SK-N-SH (cell line): ENCODE measurements at regions not wholly inside any gene's neighbourhood (a gene's known extent, or its start where the extent isn't known, plus 50 kb on each side); places are given as distances from the start of the nearest gene placed in this dataset.
A peak's percentile ranks its signal among the peaks of the same experiment; 100 is the strongest.

Source experiments
- CTCF ChIA-PET: fragments of 300-600, 350-600 bp; formaldehyde crosslinking; extraction: SDS; loops from one replicate; lab custom pipeline; 2021; lab: Yijun Ruan, JAX
- POLR2A ChIA-PET: fragments of 350-600 bp; sonication (Branson Sonifier 250); formaldehyde crosslinking; extraction: SDS; loops from one replicate; lab custom pipeline; 2020; ENCODE audit warnings: antibody characterized with exemption, inconsistent platforms; lab: Yijun Ruan, JAX
- DNase-seq: peaks from one replicate; pipeline ENCODE4 v3.0.0; 2012
- H2AFZ ChIP-seq: fragments of 200-600 bp; sonication (generic); 2 replicates; pipeline ENCODE4 v1.8.1; 2016; ENCODE audit warnings: antibody characterized with exemption, mild to moderate bottlenecking, low read depth
- H3F3A ChIP-seq: fragments of 200-600 bp; sonication (generic); replicated peaks from 2 replicates; pipeline ENCODE3; 2016; ENCODE audit warnings: antibody characterized with exemption, mild to moderate bottlenecking; ENCODE audit not compliant: insufficient read depth
- H3K27ac ChIP-seq, 2 experiments: fragments of 200-500 bp in 1 of 2; fragments of 200-600 bp in 1 of 2; sonication (Bioruptor generic) in 1 of 2; sonication (generic), shearing (Covaris generic) in 1 of 2; 2 replicates each; pipeline versions ENCODE4 v1.5.1 to v1.6.1; 2014 to 2016; ENCODE audit warnings: low read depth in 2 of 2, inconsistent platforms in 1 of 2, low read length in 1 of 2, mild to moderate bottlenecking in 1 of 2, mixed read lengths in 1 of 2
- H3K27me3 ChIP-seq: fragments of 200-600 bp; sonication (generic), shearing (Covaris generic); 2 replicates; pipeline ENCODE4 v1.6.1; 2016; ENCODE audit warnings: mixed run types; ENCODE audit not compliant: insufficient read depth
- H3K36me3 ChIP-seq, 2 experiments: fragments of 200-500 bp in 1 of 2; fragments of 200-600 bp in 1 of 2; sonication (Bioruptor generic) in 1 of 2; sonication (generic) in 1 of 2; replicated peaks in 1 of 2; 2 replicates each; pipeline versions ENCODE3 to v1.5.1; 2014 to 2016; ENCODE audit warnings: low read length in 1 of 2, mild to moderate bottlenecking in 1 of 2; ENCODE audit not compliant: insufficient read depth in 2 of 2, control insufficient read depth in 1 of 2
- H3K4me1 ChIP-seq, 2 experiments: fragments of 200-500 bp in 1 of 2; fragments of 200-600 bp in 1 of 2; sonication (Bioruptor generic) in 1 of 2; sonication (generic), shearing (Covaris generic) in 1 of 2; 2 replicates each; pipeline versions ENCODE4 v1.5.1 to v1.6.1; 2014 to 2016; ENCODE audit warnings: low read depth in 1 of 2, low read length in 1 of 2, mixed run types in 1 of 2; ENCODE audit not compliant: insufficient read depth in 2 of 2, control insufficient read depth in 1 of 2
- H3K4me2 ChIP-seq: fragments of 200-600 bp; sonication (generic), shearing (Covaris generic); 2 replicates; pipeline ENCODE4 v1.6.1; 2017; ENCODE audit warnings: mixed run types
- H3K4me3 ChIP-seq, 2 experiments: fragments of 200-500 bp in 1 of 2; fragments of 200-600 bp in 1 of 2; sonication (Bioruptor generic) in 1 of 2; sonication (generic), shearing (Covaris generic) in 1 of 2; 2 replicates each; pipeline versions ENCODE4 v1.5.1 to v1.8.1; 2014 to 2016; ENCODE audit warnings: low read depth in 2 of 2, inconsistent platforms in 1 of 2, low read length in 1 of 2, mild to moderate bottlenecking in 1 of 2, mixed read lengths in 1 of 2, moderate library complexity in 1 of 2
- H3K79me2 ChIP-seq: fragments of 200-600 bp; sonication (generic); 2 replicates; pipeline ENCODE4 v1.8.1; 2017; ENCODE audit warnings: mild to moderate bottlenecking; ENCODE audit not compliant: insufficient read depth
- H3K9ac ChIP-seq: fragments of 200-600 bp; sonication (generic); 2 replicates; pipeline ENCODE4 v1.6.1; 2017; ENCODE audit warnings: mixed run types
- H3K9me2 ChIP-seq: fragments of 200-600 bp; sonication (generic); 2 replicates; pipeline ENCODE4 v1.6.1; 2017; ENCODE audit warnings: mixed run types
- H3K9me3 ChIP-seq: fragments of 200-600 bp; sonication (generic); 2 replicates; pipeline ENCODE4 v1.6.1; 2017; ENCODE audit warnings: mixed run types, mild to moderate bottlenecking, moderate library complexity
- H4K20me1 ChIP-seq: fragments of 200-600 bp; sonication (generic); 2 replicates; pipeline ENCODE4 v1.6.1; 2017; ENCODE audit warnings: mild to moderate bottlenecking, mixed run types; ENCODE audit not compliant: insufficient read depth
- CHD2 ChIP-seq: fragments of 150-350 bp; IDR thresholded peaks from 2 replicates; pipeline ENCODE4 v1.6.1; 2018; ENCODE audit warnings: low read length; ENCODE audit not compliant: partially characterized antibody
- EP300 ChIP-seq, 2 experiments: IDR thresholded peaks; 2 replicates each; pipeline versions ENCODE4 v1.4.0 to v1.6.1; 2012; ENCODE audit warnings: borderline replicate concordance in 1 of 2, low read depth in 1 of 2, low read length in 1 of 2
- FOXJ3 ChIP-seq: sonication (generic); formaldehyde crosslinking; IDR thresholded peaks from 2 replicates; pipeline ENCODE4 v1.5.1; 2020; ENCODE audit warnings: mild to moderate bottlenecking, missing genetic modification reagents
- GABPA ChIP-seq: IDR thresholded peaks from 2 replicates; pipeline ENCODE4 v1.4.0; 2012; ENCODE audit warnings: low read depth, mild to moderate bottlenecking
- GATA2 ChIP-seq: sonication (generic); formaldehyde crosslinking; IDR thresholded peaks from 2 replicates; pipeline ENCODE4 v1.5.0; 2020; ENCODE audit warnings: mild to moderate bottlenecking, missing genetic modification reagents
- IRF3 ChIP-seq: fragments of 150-350 bp; IDR thresholded peaks from 2 replicates; pipeline ENCODE4 v1.6.1; 2016; ENCODE audit warnings: mild to moderate bottlenecking, low read depth, low read length
- MEF2A ChIP-seq: IDR thresholded peaks from 2 replicates; pipeline ENCODE4 v1.4.0; 2012; ENCODE audit warnings: low read depth, borderline replicate concordance
- NFIC ChIP-seq: IDR thresholded peaks from 2 replicates; pipeline ENCODE4 v1.4.0; 2012; ENCODE audit warnings: borderline replicate concordance
- PBX3 ChIP-seq: IDR thresholded peaks from 2 replicates; pipeline ENCODE4; 2012
- RXRA ChIP-seq: IDR thresholded peaks from 2 replicates; pipeline ENCODE4 v1.4.0; 2012; ENCODE audit warnings: low read depth, mild to moderate bottlenecking, borderline replicate concordance
- ZBTB33 ChIP-seq: IDR thresholded peaks from 2 replicates; pipeline ENCODE4 v1.4.0; 2012; ENCODE audit warnings: low read depth, borderline replicate concordance
- TF ChIP-seq, protein P1 (sequence below): IDR thresholded peaks from 2 replicates; pipeline ENCODE4 v1.4.0; 2012; ENCODE audit warnings: low read depth, borderline replicate concordance

DNA sequence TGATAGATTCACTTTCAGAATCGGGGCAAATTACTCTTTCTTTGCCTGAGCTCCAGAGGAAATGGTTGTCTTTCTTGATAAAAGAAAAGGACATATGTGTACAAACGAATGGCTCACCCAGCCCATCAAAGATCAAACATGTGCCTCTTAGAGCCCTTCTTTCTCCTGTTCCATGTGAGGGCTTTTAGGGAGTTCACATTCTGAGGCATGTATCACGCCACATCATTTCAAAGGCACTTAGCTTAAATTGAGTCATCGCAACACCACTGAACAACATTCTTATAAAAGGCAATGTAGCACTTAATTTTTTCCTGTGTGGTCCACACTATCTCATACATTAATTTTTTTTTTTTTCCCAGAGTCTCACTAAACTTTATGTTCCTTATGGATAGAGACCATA is 521.0 kb downstream of the SUCLA2 start (continued):
- TF ChIP-seq, protein P1, sequence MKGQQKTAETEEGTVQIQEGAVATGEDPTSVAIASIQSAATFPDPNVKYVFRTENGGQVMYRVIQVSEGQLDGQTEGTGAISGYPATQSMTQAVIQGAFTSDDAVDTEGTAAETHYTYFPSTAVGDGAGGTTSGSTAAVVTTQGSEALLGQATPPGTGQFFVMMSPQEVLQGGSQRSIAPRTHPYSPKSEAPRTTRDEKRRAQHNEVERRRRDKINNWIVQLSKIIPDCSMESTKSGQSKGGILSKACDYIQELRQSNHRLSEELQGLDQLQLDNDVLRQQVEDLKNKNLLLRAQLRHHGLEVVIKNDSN: no peak
- TF ChIP-seq RXRA: peak; percentile 37; the same call in 1 of the 2 replicates
- TF ChIP-seq ZBTB33: no peak
- peak; percentile 47 for TF ChIP-seq PBX3
- TF ChIP-seq MEF2A: no peak

DNA sequence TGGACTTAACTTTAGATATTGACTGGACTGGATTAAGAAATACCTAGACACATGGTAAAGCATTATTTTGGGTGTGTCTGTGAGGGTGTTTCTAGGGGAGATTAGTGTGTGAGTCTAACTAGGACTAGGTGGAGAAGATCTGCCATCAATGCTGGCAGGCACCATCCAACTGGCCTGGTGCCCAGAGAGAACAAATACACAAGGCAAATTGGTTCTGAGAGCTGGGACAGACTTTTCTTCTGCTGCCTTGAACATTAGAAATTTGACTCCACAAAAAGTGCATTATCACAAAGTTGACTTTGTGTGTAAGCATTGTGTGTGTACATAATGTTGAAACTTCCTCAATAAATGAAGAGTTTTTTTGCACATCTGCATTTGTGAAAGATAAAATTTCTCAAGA is 522.1 kb downstream of the SUCLA2 start:
- no peak for DNase-seq
- H3K9me2 ChIP-seq: no peaks in the 10 kb centered on the region
- CTCF ChIA-PET: interaction anchor here (1.2 to 1.4 kb wide), 2 partner anchors 9 to 12 kb away, joined by 3 read pairs; no protein-coding TSS in a partner anchor

More for the DNA sequence above, 522.1 kb downstream of the SUCLA2 start:
- POLR2A ChIA-PET: no interaction called here
- H3K4me2 ChIP-seq: no peak overlapping the region
- H3K9ac ChIP-seq: no peak overlapping the region
- no peak overlapping the region; a peak in 1 of 4 replicates for H3K27ac ChIP-seq
- no peaks in the 10 kb centered on the region for H3K27me3 ChIP-seq
- H2AFZ ChIP-seq: no peak overlapping the region
- peaks cover 4% of the 10 kb centered on the region for H3F3A ChIP-seq
- no peaks in the 10 kb centered on the region for H4K20me1 ChIP-seq
- H3K79me2 ChIP-seq: no peaks in the 10 kb centered on the region
- no peak overlapping the region for H3K4me3 ChIP-seq
- H3K4me1 ChIP-seq: peaks cover 0 to 5% of the 10 kb centered on the region in 2 experiments; a peak in 1 of 4 replicates
- TF ChIP-seq GATA2 (CRISPR knock-in tag) (no peak), IRF3 (no peak), EP300 (IDR thresholded peaks at IDR 0.05; ENCODE audit: borderline replicate concordance in 1 of 2, low read depth in 1 of 2, low read length in 1 of 2) (no peak), GABPA (no peak), NFIC (peak; percentile 37; the same call in 1 of the 2 replicates), PBX3 (peak; percentile 21; the same call in 1 of the 2 replicates), FOXJ3 (CRISPR knock-in tag) (no peak), CHD2 (no peak)
- no peaks in the 10 kb centered on the region for H3K36me3 ChIP-seq
- H3K9me3 ChIP-seq: no peaks in the 10 kb centered on the region
